Caco-2 (cell line): ENCODE measurements at regions not wholly inside any gene's neighbourhood (a gene's known extent, or its start where the extent isn't known, plus 50 kb on each side); places are given as distances from the start of the nearest gene placed in this dataset.

Source experiments
- BruUV-seq: library from RNA; stranded (reverse); fragments of 400-500 nt; replicated peaks from 2 replicates; lab custom pipeline; 2021; lab: Mats Ljungman, UMichigan
- CTCF ChIA-PET: fragments of 300-600 bp; sonication (Branson Sonifier 250); formaldehyde crosslinking; loops from one replicate; lab custom pipeline; 2022; ENCODE audit warnings: antibody characterized with exemption; lab: Charles Lee
- POLR2A ChIA-PET: fragments of 300-600 bp; sonication (Branson Sonifier 250); formaldehyde crosslinking; loops from one replicate; lab custom pipeline; 2022; ENCODE audit warnings: antibody characterized with exemption; lab: Charles Lee
- DNase-seq, 2 experiments: peaks; one replicate each; pipeline versions ENCODE4 v3.0.0 to v3.0.0-alpha.2; 2020 to 2022
- H3K27me3 ChIP-seq: replicated peaks from 2 replicates; pipeline ENCODE4 v1.6.0; 2011; ENCODE audit warnings: low read length; ENCODE audit not compliant: control insufficient read depth, insufficient read depth
- H3K36me3 ChIP-seq: 2 replicates; pipeline ENCODE4 v1.5.1; 2011; ENCODE audit warnings: low read length; ENCODE audit not compliant: control insufficient read depth, insufficient read depth
- H3K4me1 ChIP-seq: fragments of 250-450 bp; sonication (Bioruptor Pico); 2 replicates; pipeline ENCODE4 v1.5.1; 2020; ENCODE audit warnings: mild to moderate bottlenecking
- H3K4me3 ChIP-seq: 2 replicates; pipeline ENCODE4 v1.5.1; 2011; ENCODE audit warnings: low read depth, mild to moderate bottlenecking, control low read depth, low read length
- H3K9me3 ChIP-seq: fragments of 250-450 bp; sonication (Bioruptor Pico); 2 replicates; pipeline ENCODE4 v1.5.1; 2020; ENCODE audit warnings: mild to moderate bottlenecking, moderate library complexity
- H3K27ac Mint-ChIP-seq: one replicate; pipeline ENCODE4 v1.8.0; 2022; ENCODE audit warnings: mixed read lengths; ENCODE audit not compliant: unreplicated experiment
- H3K27me3 Mint-ChIP-seq: one replicate; pipeline ENCODE4 v1.8.0; 2022; ENCODE audit warnings: mixed read lengths; ENCODE audit not compliant: insufficient read depth, unreplicated experiment
- H3K36me3 Mint-ChIP-seq: one replicate; pipeline ENCODE4 v1.8.0; 2022; ENCODE audit warnings: mild to moderate bottlenecking, mixed read lengths; ENCODE audit not compliant: insufficient read depth, unreplicated experiment
- H3K4me1 Mint-ChIP-seq: one replicate; pipeline ENCODE4 v1.8.0; 2022; ENCODE audit warnings: low read depth, mixed read lengths; ENCODE audit not compliant: unreplicated experiment
- H3K4me3 Mint-ChIP-seq: one replicate; pipeline ENCODE4 v1.8.0; 2022; ENCODE audit warnings: mild to moderate bottlenecking, moderate library complexity, mixed read lengths; ENCODE audit not compliant: unreplicated experiment
- H3K9me3 Mint-ChIP-seq: one replicate; pipeline ENCODE4 v1.8.0; 2022; ENCODE audit warnings: mixed read lengths; ENCODE audit not compliant: unreplicated experiment
- CTCF ChIP-seq, 2 experiments: fragments of 200-600 bp in 1 of 2; IDR thresholded peaks; 1 replicate in 1 of 2; 2 replicates in 1 of 2; pipeline versions ENCODE4 v1.5.1 to v1.8.0; 2011 to 2022; ENCODE audit warnings: antibody characterized with exemption in 1 of 2, control low read depth in 1 of 2, inconsistent platforms in 1 of 2, low read depth in 1 of 2, low read length in 1 of 2, mild to moderate bottlenecking in 1 of 2, moderate library complexity in 1 of 2; ENCODE audit not compliant: insufficient read depth in 1 of 2, severe bottlenecking in 1 of 2, unreplicated experiment in 1 of 2
- intact Hi-C: fragments of 100-400 bp; cut with micrococcal nuclease; formaldehyde crosslinking; loops from one replicate; pipeline ENCODE4 v1.10.0; 2022; ENCODE audit not compliant: unreplicated experiment

DNA sequence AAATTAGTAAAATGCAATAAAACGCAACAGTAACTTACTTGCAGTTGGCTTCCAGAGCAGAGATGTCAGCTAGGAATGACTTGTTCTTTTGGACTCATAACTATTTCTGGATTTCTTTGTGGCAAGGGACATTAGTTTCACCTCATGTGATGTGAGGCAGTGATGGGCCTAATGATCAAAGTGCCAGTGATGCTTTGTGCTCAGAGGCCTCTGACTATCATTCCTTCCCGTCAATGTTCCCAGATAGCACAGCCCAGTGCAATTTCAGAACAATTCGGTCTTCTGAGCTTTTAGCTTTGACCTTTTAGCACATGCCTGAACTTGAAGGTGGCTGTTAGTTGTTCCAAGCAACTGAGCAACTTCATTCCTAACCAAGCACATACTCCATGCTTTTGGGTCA, 596.8 kb downstream of the TFAP2B start:
- no peaks in the 10 kb centered on the region for H3K4me1 Mint-ChIP-seq
- H3K4me3 ChIP-seq = no peak overlapping the region
- H3K9me3 ChIP-seq = no peaks in the 10 kb centered on the region
- ChIA-PET POLR2A (no interaction called here), CTCF (no interaction called here)
- H3K9me3 Mint-ChIP-seq = no peaks in the 10 kb centered on the region
- BruUV-seq = no TSS peak
- H3K27me3 ChIP-seq = no peaks in the 10 kb centered on the region
- H3K27me3 Mint-ChIP-seq = peaks cover 7% of the 10 kb centered on the region
- no peaks in the 10 kb centered on the region for H3K4me1 ChIP-seq
- no peak for DNase-seq
- no peak for TF ChIP-seq CTCF (IDR thresholded peaks at IDR 0.05; ENCODE audit: insufficient read depth in 1 of 2, low read depth in 1 of 2, low read length in 1 of 2, severe bottlenecking in 1 of 2, unreplicated experiment in 1 of 2)
- H3K36me3 Mint-ChIP-seq = no peaks in the 10 kb centered on the region
- H3K4me3 Mint-ChIP-seq = no peak overlapping the region
- no peak overlapping the region for H3K27ac Mint-ChIP-seq
- no peaks in the 10 kb centered on the region for H3K36me3 ChIP-seq
- intact Hi-C loops = no loop called here

DNA sequence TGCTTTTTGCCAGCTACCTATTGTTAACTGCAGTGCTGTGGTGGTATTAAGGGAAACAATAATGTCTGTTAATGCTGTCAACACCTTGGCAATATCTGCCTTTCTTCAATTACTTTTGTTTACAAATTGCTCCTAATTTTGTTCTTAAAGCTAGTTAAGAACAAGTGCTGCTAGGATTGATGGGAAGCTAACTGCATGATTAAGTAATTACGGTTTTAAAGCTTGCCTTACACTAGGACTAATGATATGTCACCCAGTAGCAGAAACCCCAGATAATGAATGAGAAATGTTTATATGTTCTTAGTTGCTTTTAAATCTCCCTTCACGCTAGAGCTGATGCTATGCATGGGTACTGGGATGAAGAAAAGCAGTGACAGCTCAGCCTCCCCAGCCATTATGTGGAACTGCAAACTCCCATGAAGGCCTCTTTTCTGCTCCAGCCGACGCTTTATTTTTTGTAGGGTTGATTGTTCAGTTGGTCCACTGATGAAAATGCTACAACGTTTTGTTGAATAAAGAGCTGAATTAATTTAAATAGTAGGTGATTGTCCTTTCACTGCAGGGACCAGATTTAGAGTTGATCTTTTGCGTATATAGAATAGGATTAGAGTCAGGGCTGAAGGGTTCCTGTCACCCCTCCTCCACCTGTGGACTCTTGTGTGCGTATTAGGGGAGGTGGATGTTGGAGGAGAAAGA, 610.5 kb downstream of the TFAP2B start:
- Histone ChIP-seq H3K27me3 (no peaks in the 10 kb centered on the region), H3K9me3 (no peaks in the 10 kb centered on the region), H3K36me3 (no peaks in the 10 kb centered on the region), H3K4me1 (no peaks in the 10 kb centered on the region), H3K4me3 (no peak overlapping the region)
- ChIA-PET POLR2A (no interaction called here), CTCF (no interaction called here)
- no peak overlapping the region for H3K27ac Mint-ChIP-seq
- no peak for DNase-seq
- H3K4me3 Mint-ChIP-seq = no peak overlapping the region
- no peaks in the 10 kb centered on the region for H3K9me3 Mint-ChIP-seq
- no peaks in the 10 kb centered on the region for H3K36me3 Mint-ChIP-seq
- TF ChIP-seq CTCF (IDR thresholded peaks at IDR 0.05; ENCODE audit: insufficient read depth in 1 of 2, low read depth in 1 of 2, low read length in 1 of 2, severe bottlenecking in 1 of 2, unreplicated experiment in 1 of 2) = no peak
- H3K4me1 Mint-ChIP-seq = no peaks in the 10 kb centered on the region
- H3K27me3 Mint-ChIP-seq = peaks cover 2% of the 10 kb centered on the region
- intact Hi-C loops = no loop called here
- no TSS peak for BruUV-seq

GRCh38 chr6:51430589-51430988, 611.9 kb downstream of the TFAP2B start:
- Histone ChIP-seq H3K4me3 (no peak overlapping the region), H3K27me3 (no peaks in the 10 kb centered on the region; the same call in 1 of the 2 replicates), H3K36me3 (no peaks in the 10 kb centered on the region), H3K4me1 (no peaks in the 10 kb centered on the region), H3K9me3 (no peaks in the 10 kb centered on the region)
- Mint-ChIP-seq H3K36me3 (no peaks in the 10 kb centered on the region), H3K4me1 (no peaks in the 10 kb centered on the region), H3K9me3 (no peaks in the 10 kb centered on the region), H3K27ac (no peak overlapping the region), H3K27me3 (peaks cover 2% of the 10 kb centered on the region), H3K4me3 (no peak overlapping the region)
- intact Hi-C loops = no loop called here
- ChIA-PET POLR2A (no interaction called here), CTCF (no interaction called here)
- no TSS peak for BruUV-seq
- TF ChIP-seq CTCF (IDR thresholded peaks at IDR 0.05; ENCODE audit: insufficient read depth in 1 of 2, low read depth in 1 of 2, low read length in 1 of 2, severe bottlenecking in 1 of 2, unreplicated experiment in 1 of 2) = no peak
- no peak for DNase-seq
